Spleen (tissue), 7 donors: ENCODE measurements at regions not wholly inside any gene's neighbourhood (a gene's known extent, or its start where the extent isn't known, plus 50 kb on each side); places are given as distances from the start of the nearest gene placed in this dataset.
"Not testable (repeated sequence)": the region's sequence is repeated elsewhere in the genome, so short reads cannot be mapped to it uniquely, and the experiment has no call there.

Experiments used
- CTCF ChIP-seq, 11 experiments: fragments of 200-600 bp in 7 of 11; fragments of 450-650 bp in 4 of 11; sonication (generic) in 4 of 11; IDR thresholded peaks in 8 of 11; conservative IDR thresholded peaks in 3 of 11; 1 replicate in 7 of 11; 2 replicates in 4 of 11; pipeline versions ENCODE4 v1.4.0 to v1.8.0; 2016 to 2021; ENCODE audit warnings: antibody characterized with exemption in 11 of 11, inconsistent platforms in 4 of 11, mild to moderate bottlenecking in 1 of 11
- POLR2A ChIP-seq, 3 donors: fragments of 450-650 bp; IDR thresholded peaks; one replicate each; pipeline ENCODE4 v1.5.1; 2017; ENCODE audit warnings: antibody characterized with exemption in 3 of 3, mild to moderate bottlenecking in 1 of 3
- POLR2AphosphoS5 ChIP-seq, 3 donors: sonication (generic); formaldehyde crosslinking; IDR thresholded peaks; one replicate each; pipeline ENCODE4 v1.5.1; 2017; ENCODE audit warnings: antibody characterized with exemption in 3 of 3
- donor health status: DM: no; HTN: no; CAD: no; lungs with moderate emphysema.
- donor health status: DM: no; HTN: no; CAD: no.
- donor health status: DM: no; HTN: no; CAD: no.

- not testable (repeated sequence) for TF ChIP-seq POLR2AphosphoS5 (IDR thresholded peaks at IDR 0.05); POLR2A (IDR thresholded peaks at IDR 0.05); CTCF (IDR thresholded peaks at IDR 0.05 in 8 of 11, conservative IDR thresholded peaks at IDR 0.05 in 3 of 11)
Observed at GRCh38 chr9:67288797-67289196, 296.4 kb upstream of the SPATA31A3 start.
